ENCODE measurements at regions not wholly inside any gene's neighbourhood (a gene's known extent, or its start where the extent isn't known, plus 50 kb on each side); places are given as distances from the start of the nearest gene placed in this dataset.

- no peak for TF ChIP-seq CTCF (IDR thresholded peaks at IDR 0.05)
- no peak for TF ChIP-seq POLR2A (IDR thresholded peaks at IDR 0.05)
These were observed 182.5 kb upstream of the PRSS58 start for GRCh38 chr7:142440219-142440905.
